ENCODE measurements at regions not wholly inside any gene's neighbourhood (a gene's known extent, or its start where the extent isn't known, plus 50 kb on each side); places are given as distances from the start of the nearest gene placed in this dataset.

DNA sequence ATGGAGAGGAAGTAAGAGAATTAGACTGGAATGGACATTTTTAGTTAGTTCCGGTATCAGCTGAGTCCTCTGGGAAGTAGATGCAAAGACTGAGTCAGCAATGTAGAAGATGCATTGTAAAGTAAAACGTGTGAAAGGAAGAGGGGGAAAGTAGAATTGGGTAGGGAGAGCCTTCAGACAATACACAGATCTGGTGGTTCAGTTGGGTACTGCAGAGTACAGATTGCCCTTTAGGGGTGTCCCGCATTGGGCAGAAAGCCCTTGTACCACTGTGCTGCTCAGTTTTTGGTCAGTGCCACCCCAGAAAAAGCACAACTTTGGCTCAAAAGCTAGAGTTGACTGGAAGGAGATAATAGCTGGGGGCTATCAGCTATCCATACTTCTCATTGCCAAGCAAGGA is 247.4 kb downstream of the KBTBD8 start:
- POLR2A ChIA-PET = no interaction called here
- H3K4me1 ChIP-seq (replicated peaks in 1 of 2; ENCODE audit: control insufficient read depth in 2 of 2, insufficient read depth in 2 of 2, low read length in 2 of 2) = no peaks in the 10 kb centered on the region
- in situ Hi-C loops (cut with MboI) (no loop called here), intact Hi-C loops (cut with micrococcal nuclease) (no loop called here)
- H2AFZ ChIP-seq (ENCODE audit: low read depth, low read length) = no peak overlapping the region
- H3K9me1 ChIP-seq (ENCODE audit: control insufficient read depth, insufficient read depth, low read length) = no peaks in the 10 kb centered on the region
- no peaks in the 10 kb centered on the region for H4K20me1 ChIP-seq (replicated peaks; ENCODE audit: control insufficient read depth, insufficient read depth, low read length)
- no peak for DNase-seq (ENCODE audit: extremely low read depth in 1 of 4, low spot score in 3 of 4)
- no TSS peak for BruUV-seq (replicated peaks)
- H3K9ac ChIP-seq (ENCODE audit: insufficient read depth in 1 of 2, low read depth in 2 of 2, low read length in 2 of 2) = no peak overlapping the region
- H3K27ac ChIP-seq (ENCODE audit: extremely low read depth, low read depth, low read length) = no peak overlapping the region
- CTCF ChIA-PET (ENCODE audit: low intra/inter-chr PET ratio) = no interaction called here
- no peaks in the 10 kb centered on the region for H3K36me3 ChIP-seq (ENCODE audit: control insufficient read depth, insufficient read depth, low read length)
- no peaks in the 10 kb centered on the region for H3K27me3 ChIP-seq (ENCODE audit: control insufficient read depth in 2 of 2, insufficient read depth in 2 of 2, low read length in 2 of 2)
- FAIRE-seq = no peak
- no peak for ATAC-seq
- WGBS (ENCODE audit: insufficient coverage, low coverage, missing lambda C conversion rate) = 0% methylated on average over 3 of the region's 3 CpGs
- H3K4me2 ChIP-seq (ENCODE audit: insufficient read depth, low read length) = no peak overlapping the region
- H3K4me3 ChIP-seq = no peak overlapping the region
- TF ChIP-seq ZNF217 (CRISPR knock-in tag; IDR thresholded peaks at IDR 0.05) (no peak), ZNF316 (IDR thresholded peaks at IDR 0.05) (peak; percentile 25; the same call in 1 of the 2 replicates)
- no peaks in the 10 kb centered on the region for H3K9me3 ChIP-seq (replicated peaks; ENCODE audit: control insufficient read depth, insufficient read depth, low read depth, low read length)
- no peaks in the 10 kb centered on the region for H3K79me2 ChIP-seq (ENCODE audit: control insufficient read depth, insufficient read depth, low read length)

- in situ Hi-C loops (cut with MboI) = no loop called here
- Histone ChIP-seq H3K4me3 (no peak overlapping the region), H3K9ac (ENCODE audit: insufficient read depth in 1 of 2, low read depth in 2 of 2, low read length in 2 of 2) (no peak overlapping the region), H3K27ac (ENCODE audit: extremely low read depth, low read depth, low read length) (no peak overlapping the region), H3K4me2 (ENCODE audit: insufficient read depth, low read length) (no peak overlapping the region), H4K20me1 (replicated peaks; ENCODE audit: control insufficient read depth, insufficient read depth, low read length) (no peaks in the 10 kb centered on the region), H3K9me3 (replicated peaks; ENCODE audit: control insufficient read depth, insufficient read depth, low read depth, low read length) (no peaks in the 10 kb centered on the region), H3K79me2 (ENCODE audit: control insufficient read depth, insufficient read depth, low read length) (no peaks in the 10 kb centered on the region), H3K36me3 (ENCODE audit: control insufficient read depth, insufficient read depth, low read length) (no peaks in the 10 kb centered on the region), H3K9me1 (ENCODE audit: control insufficient read depth, insufficient read depth, low read length) (no peaks in the 10 kb centered on the region), H3K27me3 (ENCODE audit: control insufficient read depth in 2 of 2, insufficient read depth in 2 of 2, low read length in 2 of 2) (no peaks in the 10 kb centered on the region), H3K4me1 (replicated peaks in 1 of 2; ENCODE audit: control insufficient read depth in 2 of 2, insufficient read depth in 2 of 2, low read length in 2 of 2) (no peaks in the 10 kb centered on the region), H2AFZ (ENCODE audit: low read depth, low read length) (no peak overlapping the region)
- DNase-seq (ENCODE audit: extremely low read depth in 1 of 4, low spot score in 3 of 4) (no peak), ATAC-seq (no peak), FAIRE-seq (no peak)
- ChIA-PET POLR2A (no interaction called here), CTCF (ENCODE audit: low intra/inter-chr PET ratio) (no interaction called here)
- BruUV-seq (replicated peaks) = no TSS peak
- intact Hi-C loops (cut with micrococcal nuclease) = no loop called here
- TF ChIP-seq ZNF384 (IDR thresholded peaks at IDR 0.05; ENCODE audit: low read depth, low read length) = no peak
- no peak for TF ChIP-seq NCOR1 (IDR thresholded peaks at IDR 0.05)
- TF ChIP-seq, protein P1, sequence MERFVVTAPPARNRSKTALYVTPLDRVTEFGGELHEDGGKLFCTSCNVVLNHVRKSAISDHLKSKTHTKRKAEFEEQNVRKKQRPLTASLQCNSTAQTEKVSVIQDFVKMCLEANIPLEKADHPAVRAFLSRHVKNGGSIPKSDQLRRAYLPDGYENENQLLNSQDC (CRISPR knock-in tag; IDR thresholded peaks at IDR 0.05) = no peak
- TF ChIP-seq AFF4 (CRISPR knock-in tag; IDR thresholded peaks at IDR 0.05) = no peak
- no peak for TF ChIP-seq STAT5A (IDR thresholded peaks at IDR 0.05; ENCODE audit: borderline replicate concordance, low read length)
- no peak for TF ChIP-seq ZNF778 (CRISPR knock-in tag; IDR thresholded peaks at IDR 0.05)
- no peak for TF ChIP-seq SMARCC2 (IDR thresholded peaks at IDR 0.05; ENCODE audit: low read depth)
- WGBS (ENCODE audit: insufficient coverage, low coverage, missing lambda C conversion rate) = 3% methylated on average over 3 of the region's 3 CpGs
Measured at GRCh38 chr3:67248726-67249125, 250.6 kb downstream of the KBTBD8 start.
